AG08396 (cell line): ENCODE measurements at regions not wholly inside any gene's neighbourhood (a gene's known extent, or its start where the extent isn't known, plus 50 kb on each side); places are given as distances from the start of the nearest gene placed in this dataset.

Source experiments
- DNase-seq: peaks from one replicate; pipeline ENCODE4 v3.0.0; 2012; ENCODE audit warnings: low spot score, mixed read lengths

GRCh38 chr10:25661632-25662031 lies 272.4 kb upstream of the MYO3A start:
- DNase-seq: no peak

GRCh38 chr10:25666276-25666675 lies 267.8 kb upstream of the MYO3A start:
- no peak for DNase-seq

- no peak for DNase-seq
Measured at GRCh38 chr10:25675204-25675603, 258.8 kb upstream of the MYO3A start.

GRCh38 chr10:25675615-25676014 lies 258.4 kb upstream of the MYO3A start:
- DNase-seq: no peak

- no peak for DNase-seq
Measured at GRCh38 chr10:25678220-25678619, 255.8 kb upstream of the MYO3A start.

GRCh38 chr10:25678666-25679065 lies 255.4 kb upstream of the MYO3A start:
- no peak for DNase-seq

GRCh38 chr10:25682203-25682851 lies 251.7 kb upstream of the MYO3A start:
- no peak for DNase-seq

- no peak for DNase-seq
Measured at GRCh38 chr10:25683344-25683743, 250.7 kb upstream of the MYO3A start.

GRCh38 chr10:25687521-25687920 lies 246.5 kb upstream of the MYO3A start:
- DNase-seq: no peak

- DNase-seq: no peak
Measured at GRCh38 chr10:25689346-25690100, 244.5 kb upstream of the MYO3A start.

GRCh38 chr10:25692761-25693160 lies 241.3 kb upstream of the MYO3A start:
- no peak for DNase-seq

GRCh38 chr10:25694206-25694933 lies 239.7 kb upstream of the MYO3A start:
- DNase-seq: no peak

- no peak for DNase-seq
Measured at GRCh38 chr10:25694971-25695370, 239.1 kb upstream of the MYO3A start.

- DNase-seq: no peak
Measured at GRCh38 chr10:25695586-25695985, 238.4 kb upstream of the MYO3A start.

- no peak for DNase-seq
Measured at GRCh38 chr10:25696013-25696708, 237.9 kb upstream of the MYO3A start.

- no peak for DNase-seq
Measured at GRCh38 chr10:25697412-25697811, 236.6 kb upstream of the MYO3A start.

GRCh38 chr10:25698638-25699037 lies 235.4 kb upstream of the MYO3A start:
- no peak for DNase-seq

- no peak for DNase-seq
Measured at GRCh38 chr10:25699631-25700030, 234.4 kb upstream of the MYO3A start.

GRCh38 chr10:25701652-25702051 lies 232.4 kb upstream of the MYO3A start:
- no peak for DNase-seq

GRCh38 chr10:25704622-25705021 lies 229.4 kb upstream of the MYO3A start:
- no peak for DNase-seq

GRCh38 chr10:25707572-25707971 lies 226.5 kb upstream of the MYO3A start:
- no peak for DNase-seq

GRCh38 chr10:25707976-25708671 lies 225.9 kb upstream of the MYO3A start:
- no peak for DNase-seq
